Hypothalamus (tissue), 51 donors: ENCODE measurements at regions not wholly inside any gene's neighbourhood (a gene's known extent, or its start where the extent isn't known, plus 50 kb on each side); places are given as distances from the start of the nearest gene placed in this dataset.

Experiments used
- DNase-seq, 51 donors: peaks; one replicate each; lab custom pipeline; 2025; lab: John Stamatoyannopoulos, UW

GRCh38 chr2:100757621-100758394 lies 62.1 kb upstream of the NPAS2 start:
- no peak for DNase-seq

DNA sequence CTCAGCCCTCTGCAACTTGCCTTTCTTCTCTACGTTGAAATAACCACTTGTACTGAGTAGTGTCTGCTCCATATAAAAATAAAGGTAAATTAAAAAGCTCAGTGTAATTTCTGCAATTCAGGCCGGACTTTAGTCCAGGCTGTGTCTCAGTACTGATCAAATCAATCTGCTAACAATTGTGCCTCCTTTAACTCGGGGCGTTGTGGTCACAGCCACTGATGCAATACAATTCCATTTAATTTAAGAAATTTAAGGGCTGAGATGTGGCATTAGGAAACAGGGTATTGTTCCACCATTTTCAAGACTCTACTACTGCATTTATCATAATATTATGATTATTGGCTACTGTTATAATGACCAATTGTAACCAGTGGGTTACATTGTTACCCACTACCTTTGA lies 60.0 kb upstream of the NPAS2 start:
- no peak for DNase-seq

GRCh38 chr2:100761365-100761764 lies 58.6 kb upstream of the NPAS2 start:
- DNase-seq = no peak

GRCh38 chr2:100764430-100764829 lies 55.5 kb upstream of the NPAS2 start:
- DNase-seq = no peak

GRCh38 chr2:100765481-100765880 lies 54.5 kb upstream of the NPAS2 start:
- no peak for DNase-seq

DNA sequence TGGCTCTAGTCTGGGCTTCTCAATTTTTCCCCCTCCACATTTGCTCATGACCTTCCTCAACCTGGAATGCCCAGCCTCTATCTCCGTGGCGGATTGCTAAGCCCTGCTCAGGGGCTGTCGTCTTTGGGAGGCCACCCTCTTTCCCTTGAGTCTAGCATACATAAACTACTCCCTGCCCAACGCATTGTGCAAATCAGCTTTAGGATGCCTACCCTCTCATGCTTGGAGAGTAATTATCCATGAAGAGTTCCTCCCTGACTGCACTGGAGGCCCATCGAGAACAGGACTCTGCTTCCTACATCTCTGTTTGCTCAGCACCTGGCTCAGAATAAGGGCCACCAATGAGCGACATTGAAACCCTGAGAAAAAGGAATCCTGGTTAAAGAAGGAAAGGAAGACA lies 53.7 kb upstream of the NPAS2 start:
- DNase-seq = no peak

DNA sequence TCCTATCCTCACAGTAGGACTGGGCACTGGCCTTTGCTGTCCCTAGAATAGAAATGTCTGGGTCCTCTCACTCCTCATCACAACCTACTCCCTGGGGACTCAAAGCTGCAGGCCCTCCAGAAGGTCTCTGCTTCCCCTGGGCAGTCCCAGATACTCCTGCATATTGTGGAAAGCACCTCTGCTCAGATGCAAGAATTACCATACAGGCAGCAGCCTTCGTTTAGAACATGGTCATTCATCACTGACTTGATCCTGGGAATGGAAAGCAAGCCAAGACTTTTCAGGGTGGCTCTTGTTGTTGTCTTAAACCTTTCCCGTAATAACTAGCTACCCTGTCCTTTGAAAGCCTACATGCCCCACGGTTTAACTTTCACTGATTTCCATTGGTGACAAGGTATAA lies 53.1 kb upstream of the NPAS2 start:
- DNase-seq = no peak

DNA sequence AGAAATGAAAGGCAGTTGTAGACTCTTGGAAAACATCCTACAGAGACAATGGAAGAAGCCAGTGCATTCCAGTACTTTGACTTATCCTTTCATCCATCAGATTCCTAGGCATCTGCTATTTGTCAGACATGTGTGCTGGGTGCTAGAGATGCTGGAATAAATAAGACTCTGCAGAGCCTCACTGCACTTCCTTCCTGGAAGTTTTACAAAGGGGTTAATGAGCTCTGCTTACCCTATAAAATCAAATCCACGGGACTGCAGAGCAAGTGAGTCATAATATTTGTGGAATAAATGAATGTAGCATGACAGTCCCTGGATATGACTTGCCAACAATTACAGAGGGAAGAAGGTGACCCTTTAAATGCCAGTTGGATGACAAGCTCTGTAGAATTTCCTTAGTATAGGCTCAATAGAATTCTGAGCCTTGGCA lies 52.7 kb upstream of the NPAS2 start:
- no peak for DNase-seq

GRCh38 chr2:100767810-100768806 lies 51.8 kb upstream of the NPAS2 start:
- no peak for DNase-seq
